B cell (primary cell): ENCODE measurements at regions not wholly inside any gene's neighbourhood (a gene's known extent, or its start where the extent isn't known, plus 50 kb on each side); places are given as distances from the start of the nearest gene placed in this dataset.

ENCODE experiments used
- ATAC-seq: fragments of 200-7000 bp; cut with Tn5 transposase; one replicate; pipeline ENCODE4 v1.10.0; 2021; ENCODE audit warnings: low read depth, mild to moderate bottlenecking, moderate number of reproducible peaks, moderate library complexity
- CTCF ChIA-PET: fragments of 350-600 bp; sonication (Branson Sonifier 250); formaldehyde crosslinking; loops from one replicate; lab custom pipeline; 2021; ENCODE audit warnings: antibody characterized with exemption, inconsistent platforms; lab: Charles Lee
- POLR2A ChIA-PET: fragments of 350-600 bp; sonication (Branson Sonifier 250); formaldehyde crosslinking; loops from one replicate; lab custom pipeline; 2021; ENCODE audit warnings: antibody characterized with exemption; lab: Charles Lee
- DNase-seq: peaks from one replicate; pipeline ENCODE4 v3.0.0; 2013
- H2AFZ ChIP-seq: 2 replicates; pipeline ENCODE4 v1.6.1; 2012; ENCODE audit warnings: mild to moderate bottlenecking, low read depth, low read length; ENCODE audit not compliant: insufficient read depth, poor library complexity, severe bottlenecking
- H3K27ac ChIP-seq, 2 donors: 1 replicate in 1 of 2; 2 replicates in 1 of 2; pipeline ENCODE4 v1.5.1; 2012 to 2013; ENCODE audit warnings: low read length in 2 of 2, mild to moderate bottlenecking in 2 of 2, moderate library complexity in 1 of 2
- H3K27me3 ChIP-seq, 4 experiments: fragments of 200-600 bp in 1 of 4; sonication (generic) in 1 of 4; replicated peaks in 1 of 4; 1 replicate in 2 of 4; 2 replicates in 2 of 4; pipeline versions ENCODE4 v1.6.1 to v1.7.0; 2013 to 2016; ENCODE audit warnings: low read length in 3 of 4, mild to moderate bottlenecking in 2 of 4, mixed read lengths in 1 of 4, moderate library complexity in 1 of 4; ENCODE audit not compliant: insufficient read depth in 4 of 4, control insufficient read depth in 3 of 4; ENCODE audit errors: control extremely low read depth in 1 of 4
- H3K36me3 ChIP-seq, 2 experiments: replicated peaks in 1 of 2; 1 replicate in 1 of 2; 2 replicates in 1 of 2; pipeline versions ENCODE4 v1.6.1 to v1.7.1; 2013; ENCODE audit warnings: low read length in 1 of 2; ENCODE audit not compliant: insufficient read depth in 2 of 2, control insufficient read depth in 1 of 2; ENCODE audit errors: control extremely low read depth in 1 of 2, extremely low read depth in 1 of 2
- H3K4me1 ChIP-seq, 2 donors: fragments of 200-600 bp in 1 of 2; sonication (generic) in 1 of 2; 1 replicate in 1 of 2; 2 replicates in 1 of 2; pipeline versions ENCODE4 v1.5.1 to v1.6.1; 2013 to 2017; ENCODE audit warnings: low read length in 2 of 2; ENCODE audit not compliant: control insufficient read depth in 2 of 2, insufficient read depth in 2 of 2
- H3K4me2 ChIP-seq: replicated peaks from 2 replicates; pipeline ENCODE3; 2012; ENCODE audit warnings: mild to moderate bottlenecking, low read depth, low read length; ENCODE audit not compliant: poor library complexity, severe bottlenecking
- H3K4me3 ChIP-seq, 5 experiments: fragments of 200-600 bp in 1 of 5; sonication (generic) in 1 of 5; 1 replicate in 3 of 5; 2 replicates in 2 of 5; pipeline versions ENCODE4 v1.5.1 to v1.7.0; 2011 to 2016; ENCODE audit warnings: low read length in 4 of 5, mild to moderate bottlenecking in 4 of 5, low read depth in 2 of 5, control low read depth in 1 of 5, moderate library complexity in 1 of 5; ENCODE audit not compliant: insufficient read depth in 1 of 5; ENCODE audit errors: control extremely low read depth in 1 of 5, extremely low read depth in 1 of 5
- H3K79me2 ChIP-seq: fragments of 200-600 bp; sonication (generic); one replicate; pipeline ENCODE4 v1.6.0; 2016; ENCODE audit warnings: low read length; ENCODE audit not compliant: control insufficient read depth, insufficient read depth
- H3K9ac ChIP-seq: fragments of 200-600 bp; sonication (generic); 2 replicates; pipeline ENCODE4 v1.6.1; 2017; ENCODE audit warnings: mild to moderate bottlenecking, low read length, moderate library complexity
- H3K9me3 ChIP-seq, 3 donors: one replicate each; pipeline versions ENCODE4 v1.6.1 to v1.7.1; 2013; ENCODE audit warnings: low read length in 2 of 3; ENCODE audit not compliant: control insufficient read depth in 2 of 3, insufficient read depth in 1 of 3; ENCODE audit errors: control extremely low read depth in 1 of 3
- H4K20me1 ChIP-seq: 2 replicates; pipeline ENCODE4 v1.6.0; 2012; ENCODE audit warnings: mild to moderate bottlenecking, low read length; ENCODE audit not compliant: insufficient read depth, control insufficient read depth, poor library complexity, severe bottlenecking
- H3K27ac Mint-ChIP-seq: one replicate; pipeline ENCODE4 v1.8.0; 2021; ENCODE audit warnings: mixed read lengths
- H3K27me3 Mint-ChIP-seq: one replicate; pipeline ENCODE4 v1.8.0; 2021; ENCODE audit warnings: mixed read lengths
- H3K4me1 Mint-ChIP-seq: one replicate; pipeline ENCODE4 v1.8.0; 2021; ENCODE audit warnings: mixed read lengths
- H3K4me3 Mint-ChIP-seq: one replicate; pipeline ENCODE4 v1.8.0; 2021; ENCODE audit warnings: mixed read lengths
- H3K9me3 Mint-ChIP-seq: one replicate; pipeline ENCODE4 v1.8.0; 2022; ENCODE audit warnings: mixed read lengths; ENCODE audit not compliant: insufficient read depth
- CTCF ChIP-seq: fragments of 200-600 bp; IDR thresholded peaks from one replicate; pipeline ENCODE4 v1.8.0; 2022; ENCODE audit warnings: antibody characterized with exemption, mild to moderate bottlenecking
- EZH2 ChIP-seq: IDR thresholded peaks from 2 replicates; pipeline ENCODE4 v1.6.1; 2012; ENCODE audit warnings: borderline replicate concordance, low read depth, mild to moderate bottlenecking, moderate library complexity, low read length; ENCODE audit not compliant: insufficient read depth, poor library complexity, severe bottlenecking
- WGBS: methylation state at CpG from one replicate; pipeline ENCODE4 v1.1.5; 2013; ENCODE audit warnings: missing lambda C conversion rate; ENCODE audit not compliant: insufficient coverage; 5-methylcytosine and 5-hydroxymethylcytosine counted together
- intact Hi-C: fragments of 100-400 bp; cut with micrococcal nuclease; formaldehyde crosslinking; loops from one replicate; pipeline ENCODE4 v1.10.0; 2022

GRCh38 chr9:16331031-16331430, 539.4 kb downstream of the BNC2 start:
- ChIA-PET POLR2A (no interaction called here), CTCF (no interaction called here)
- ATAC-seq: no peak
- TF ChIP-seq CTCF: no peak
- no peak for TF ChIP-seq EZH2
- Histone ChIP-seq H3K4me1 (no peaks in the 10 kb centered on the region), H2AFZ (no peak overlapping the region), H3K9me3 (peaks cover 0 to 17% (median 0%) of the 10 kb centered on the region in 3 donors), H3K36me3 (no peaks in the 10 kb centered on the region), H3K27ac (no peak overlapping the region), H4K20me1 (no peaks in the 10 kb centered on the region), H3K79me2 (no peaks in the 10 kb centered on the region), H3K9ac (no peak overlapping the region), H3K4me2 (no peak overlapping the region), H3K4me3 (no peak overlapping the region), H3K27me3 (no peaks in the 10 kb centered on the region)
- H3K27me3 Mint-ChIP-seq: no peaks in the 10 kb centered on the region
- no peaks in the 10 kb centered on the region for H3K9me3 Mint-ChIP-seq
- DNase-seq: no peak
- H3K4me1 Mint-ChIP-seq: no peaks in the 10 kb centered on the region
- intact Hi-C loops: no loop called here
- H3K27ac Mint-ChIP-seq: no peak overlapping the region
- no peak overlapping the region for H3K4me3 Mint-ChIP-seq
- WGBS: 0% methylated on average over 1 of the region's 2 CpGs

- H3K27ac Mint-ChIP-seq: no peak overlapping the region
- no peak for TF ChIP-seq CTCF
- no peak for TF ChIP-seq EZH2
- Histone ChIP-seq H4K20me1 (no peaks in the 10 kb centered on the region), H3K79me2 (no peaks in the 10 kb centered on the region), H3K4me1 (no peaks in the 10 kb centered on the region), H3K9me3 (peaks cover 0 to 20% (median 0%) of the 10 kb centered on the region in 3 donors), H3K36me3 (no peaks in the 10 kb centered on the region), H3K4me2 (no peak overlapping the region), H3K27me3 (no peaks in the 10 kb centered on the region), H2AFZ (no peak overlapping the region), H3K4me3 (no peak overlapping the region), H3K27ac (no peak overlapping the region), H3K9ac (no peak overlapping the region)
- ChIA-PET POLR2A (no interaction called here), CTCF (no interaction called here)
- no peaks in the 10 kb centered on the region for H3K9me3 Mint-ChIP-seq
- no peaks in the 10 kb centered on the region for H3K27me3 Mint-ChIP-seq
- intact Hi-C loops: no loop called here
- H3K4me1 Mint-ChIP-seq: no peaks in the 10 kb centered on the region
- no peak for DNase-seq
- no peak overlapping the region for H3K4me3 Mint-ChIP-seq
- ATAC-seq: no peak
- 60% methylated on average over 1 of the region's 5 CpGs for WGBS
Observed at GRCh38 chr9:16331527-16331926, 538.9 kb downstream of the BNC2 start.
